Endothelial cell of umbilical vein (primary cell): ENCODE measurements at regions not wholly inside any gene's neighbourhood (a gene's known extent, or its start where the extent isn't known, plus 50 kb on each side); places are given as distances from the start of the nearest gene placed in this dataset.

ENCODE experiments used
- EZH2 ChIP-seq: IDR thresholded peaks from 2 replicates; pipeline ENCODE4 v1.6.1; 2012; ENCODE audit warnings: borderline replicate concordance, low read depth, mild to moderate bottlenecking, moderate library complexity, low read length, inconsistent platforms; ENCODE audit not compliant: severe bottlenecking
- POLR2A ChIP-seq: IDR thresholded peaks from 2 replicates; pipeline ENCODE4 v1.6.1; 2012; ENCODE audit warnings: low read depth, mild to moderate bottlenecking, control low read depth, low read length
- POLR2AphosphoS5 ChIP-seq: IDR thresholded peaks from 2 replicates; pipeline ENCODE4 v1.6.1; 2012; ENCODE audit warnings: low read depth, mild to moderate bottlenecking, control low read depth, low read length, moderate library complexity; ENCODE audit not compliant: insufficient read depth
- TF ChIP-seq, protein P1 (sequence below), 2 donors: IDR thresholded peaks; 1 replicate in 1 of 2; 2 replicates in 1 of 2; pipeline ENCODE4 v1.5.1; 2011; ENCODE audit warnings: low read length in 2 of 2, mild to moderate bottlenecking in 2 of 2, moderate library complexity in 2 of 2, control low read depth in 1 of 2, inconsistent platforms in 1 of 2, low read depth in 1 of 2; ENCODE audit not compliant: insufficient read depth in 1 of 2; ENCODE audit errors: extremely low read depth in 1 of 2

DNA sequence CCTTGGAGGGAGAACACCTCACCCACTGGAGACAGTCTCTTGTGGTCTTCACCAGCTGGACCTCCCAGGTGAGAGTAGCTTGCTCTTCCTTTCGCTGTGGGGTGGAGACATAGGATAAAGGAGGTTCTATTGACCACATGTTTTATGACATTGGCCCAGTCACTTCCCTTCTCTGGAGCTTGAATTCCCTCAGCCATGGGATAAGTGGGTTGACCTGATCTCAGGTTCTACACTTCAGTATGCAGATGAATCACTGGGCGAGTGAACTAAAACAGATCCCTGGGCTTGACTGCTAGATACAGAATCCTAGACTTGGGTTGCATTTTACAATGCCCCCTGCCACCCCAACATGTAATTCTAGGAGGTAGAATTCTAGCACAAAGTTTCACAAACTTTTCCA, 54.8 kb upstream of the PRSS23 start:
- TF ChIP-seq EZH2, result no peak
- TF ChIP-seq POLR2A, result no peak
- no peak for TF ChIP-seq POLR2AphosphoS5
- TF ChIP-seq, protein P1, sequence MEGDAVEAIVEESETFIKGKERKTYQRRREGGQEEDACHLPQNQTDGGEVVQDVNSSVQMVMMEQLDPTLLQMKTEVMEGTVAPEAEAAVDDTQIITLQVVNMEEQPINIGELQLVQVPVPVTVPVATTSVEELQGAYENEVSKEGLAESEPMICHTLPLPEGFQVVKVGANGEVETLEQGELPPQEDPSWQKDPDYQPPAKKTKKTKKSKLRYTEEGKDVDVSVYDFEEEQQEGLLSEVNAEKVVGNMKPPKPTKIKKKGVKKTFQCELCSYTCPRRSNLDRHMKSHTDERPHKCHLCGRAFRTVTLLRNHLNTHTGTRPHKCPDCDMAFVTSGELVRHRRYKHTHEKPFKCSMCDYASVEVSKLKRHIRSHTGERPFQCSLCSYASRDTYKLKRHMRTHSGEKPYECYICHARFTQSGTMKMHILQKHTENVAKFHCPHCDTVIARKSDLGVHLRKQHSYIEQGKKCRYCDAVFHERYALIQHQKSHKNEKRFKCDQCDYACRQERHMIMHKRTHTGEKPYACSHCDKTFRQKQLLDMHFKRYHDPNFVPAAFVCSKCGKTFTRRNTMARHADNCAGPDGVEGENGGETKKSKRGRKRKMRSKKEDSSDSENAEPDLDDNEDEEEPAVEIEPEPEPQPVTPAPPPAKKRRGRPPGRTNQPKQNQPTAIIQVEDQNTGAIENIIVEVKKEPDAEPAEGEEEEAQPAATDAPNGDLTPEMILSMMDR (IDR thresholded peaks at IDR 0.05; ENCODE audit: extremely low read depth in 1 of 2, insufficient read depth in 1 of 2, low read depth in 1 of 2, low read length in 2 of 2), result no peak
